ENCODE measurements at regions not wholly inside any gene's neighbourhood (a gene's known extent, or its start where the extent isn't known, plus 50 kb on each side); places are given as distances from the start of the nearest gene placed in this dataset.
"Not testable (repeated sequence)": the region's sequence is repeated elsewhere in the genome, so short reads cannot be mapped to it uniquely, and the experiment has no call there.

DNA sequence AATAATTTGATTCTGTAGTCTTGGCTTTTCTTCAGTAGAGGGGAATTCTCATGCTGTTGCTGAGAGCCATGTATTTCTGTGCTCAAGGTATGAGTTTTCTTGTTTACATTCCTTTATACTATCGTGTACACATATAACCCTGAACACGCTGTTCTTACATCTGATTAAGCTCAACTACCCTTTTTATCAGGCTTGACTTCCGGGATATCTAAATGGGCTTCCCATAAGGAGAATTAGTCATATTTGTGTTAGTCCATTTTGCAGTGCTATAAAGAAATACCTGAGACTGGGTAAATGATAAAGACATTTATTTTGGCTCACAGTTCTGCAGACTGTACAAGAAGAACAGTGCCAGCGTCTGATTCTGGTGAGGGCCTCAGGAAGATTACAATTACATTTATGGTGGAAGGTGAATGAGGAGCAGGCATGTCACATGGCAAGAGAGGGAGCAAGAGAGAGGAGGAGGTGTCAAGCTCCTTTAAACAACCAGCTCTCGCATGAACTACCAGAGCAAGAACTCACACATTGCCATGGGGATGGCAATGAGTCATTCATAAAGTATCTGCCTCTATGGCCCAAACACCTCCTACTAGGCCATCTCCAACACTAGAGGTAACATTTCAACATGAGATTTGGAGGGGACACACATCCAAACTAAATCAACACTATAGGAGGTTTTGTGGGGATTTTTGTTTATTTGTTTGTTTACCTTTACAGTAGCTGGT lies 118.2 kb downstream of the LIMS4 start:
- H3K4me3 Mint-ChIP-seq; H3K27me3 Mint-ChIP-seq; H3K36me3 Mint-ChIP-seq (ENCODE audit: low read depth); DNase-seq; H3K27ac Mint-ChIP-seq; intact Hi-C loops (cut with micrococcal nuclease); H3K4me1 Mint-ChIP-seq (ENCODE audit: low read depth); POLR2A ChIA-PET; H3K9me3 Mint-ChIP-seq; CTCF ChIA-PET; ATAC-seq: not testable (repeated sequence)

DNA sequence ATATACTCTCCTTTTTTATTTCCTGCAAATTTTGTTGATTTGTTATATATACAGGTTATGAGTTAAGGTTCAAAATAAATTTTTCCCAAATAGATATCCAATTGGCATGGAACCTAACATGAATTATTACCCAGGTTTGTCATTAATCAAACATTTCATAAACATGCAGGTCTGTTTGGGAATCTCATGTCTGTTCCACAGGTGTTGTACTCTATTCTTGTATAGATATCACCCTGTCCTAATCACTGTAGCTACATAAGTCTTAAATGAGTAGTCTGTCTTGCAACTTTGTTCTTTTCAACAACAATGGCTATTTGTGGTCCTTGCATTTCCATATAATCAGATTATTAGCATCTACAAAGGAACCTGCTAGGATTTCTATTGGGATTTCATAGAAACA lies 121.9 kb downstream of the LIMS4 start:
- H3K4me3 Mint-ChIP-seq; H3K36me3 Mint-ChIP-seq (ENCODE audit: low read depth); H3K27me3 Mint-ChIP-seq; ATAC-seq; intact Hi-C loops (cut with micrococcal nuclease); DNase-seq; H3K4me1 Mint-ChIP-seq (ENCODE audit: low read depth); CTCF ChIA-PET; H3K9me3 Mint-ChIP-seq; POLR2A ChIA-PET; H3K27ac Mint-ChIP-seq: not testable (repeated sequence)

DNA sequence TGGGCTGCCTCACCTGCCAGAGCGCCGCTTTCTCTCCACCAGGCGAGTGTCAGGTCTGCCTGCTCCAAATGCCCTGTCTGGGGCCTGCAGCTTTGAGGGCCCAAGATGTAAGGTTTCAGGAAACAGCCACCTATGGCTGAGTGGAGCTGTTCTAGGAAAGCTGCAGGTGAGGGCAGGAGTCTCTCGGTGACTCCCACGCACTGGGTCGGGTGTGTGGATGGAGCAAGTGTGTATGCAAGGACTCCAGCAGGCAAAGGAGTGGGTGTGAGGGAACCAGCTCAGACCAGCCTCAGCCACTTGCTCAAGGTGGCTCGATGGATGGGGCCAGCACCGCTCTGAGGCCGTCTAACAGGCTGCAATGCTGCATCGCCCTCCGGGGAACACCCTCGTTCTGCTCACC lies 123.7 kb downstream of the LIMS4 start:
- intact Hi-C loops (cut with micrococcal nuclease); ATAC-seq; CTCF ChIA-PET; POLR2A ChIA-PET; H3K27ac Mint-ChIP-seq; H3K36me3 Mint-ChIP-seq (ENCODE audit: low read depth); H3K4me3 Mint-ChIP-seq; H3K4me1 Mint-ChIP-seq (ENCODE audit: low read depth); H3K27me3 Mint-ChIP-seq; H3K9me3 Mint-ChIP-seq; DNase-seq: not testable (repeated sequence)

DNA sequence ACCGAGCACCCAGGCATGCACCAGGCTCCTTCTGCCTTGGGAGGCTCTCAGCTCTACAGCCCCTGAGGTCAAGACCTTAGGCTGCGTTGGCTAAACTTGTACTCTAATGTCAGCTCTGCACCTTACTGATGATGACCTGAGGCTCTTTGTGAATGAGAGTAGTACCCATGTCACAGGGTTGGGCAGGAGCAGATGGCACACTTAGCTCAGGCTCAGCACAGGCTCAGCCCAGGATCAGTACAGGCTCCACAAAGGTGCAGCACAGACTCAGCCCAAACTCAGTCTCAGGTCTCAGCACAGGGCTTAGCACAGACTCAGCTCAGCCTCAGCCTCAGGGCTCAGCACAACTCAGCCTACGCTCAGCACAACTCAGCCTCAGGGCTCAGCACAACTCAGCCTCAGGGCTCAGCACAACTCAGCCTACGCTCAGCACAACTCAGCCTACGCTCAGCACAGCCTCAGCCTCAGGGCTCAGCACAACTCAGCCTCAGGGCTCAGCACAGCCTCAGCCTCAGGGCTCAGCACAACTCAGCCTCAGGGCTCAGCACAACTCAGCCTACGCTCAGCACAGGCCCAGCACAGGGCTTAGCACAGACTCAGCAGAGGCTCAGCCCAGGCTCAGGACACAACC lies 128.1 kb downstream of the LIMS4 start:
- H3K27ac Mint-ChIP-seq, POLR2A ChIA-PET, ATAC-seq: not testable (repeated sequence)

DNA sequence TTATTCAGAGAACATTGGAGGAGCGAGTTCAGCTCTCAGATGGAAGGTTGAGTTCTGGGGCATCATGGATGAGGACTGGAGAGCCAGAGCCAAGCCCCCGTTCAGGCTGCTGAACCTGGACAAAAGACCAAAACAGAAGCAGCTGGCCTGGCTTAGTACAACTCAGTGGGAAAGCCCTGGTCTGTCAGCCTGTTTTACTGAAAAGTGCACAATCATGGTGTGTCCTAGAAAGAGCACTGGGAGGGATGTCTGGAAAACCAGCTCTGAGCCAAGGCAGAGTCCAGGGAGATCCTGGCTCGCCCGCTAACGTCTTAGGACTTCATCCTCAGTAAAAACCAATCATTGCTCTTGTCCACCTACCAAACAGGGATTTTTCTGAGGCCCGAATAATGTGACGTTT lies 129.7 kb upstream of the MTLN start:
- POLR2A ChIA-PET; H3K4me1 Mint-ChIP-seq (ENCODE audit: low read depth); intact Hi-C loops (cut with micrococcal nuclease); H3K9me3 Mint-ChIP-seq; H3K27ac Mint-ChIP-seq; H3K4me3 Mint-ChIP-seq; CTCF ChIA-PET; DNase-seq; H3K36me3 Mint-ChIP-seq (ENCODE audit: low read depth); ATAC-seq; H3K27me3 Mint-ChIP-seq: not testable (repeated sequence)

More for the DNA sequence above, 128.1 kb downstream of the LIMS4 start:
- CTCF ChIA-PET; intact Hi-C loops (cut with micrococcal nuclease); H3K27me3 Mint-ChIP-seq; DNase-seq; H3K36me3 Mint-ChIP-seq (ENCODE audit: low read depth); H3K4me3 Mint-ChIP-seq; H3K4me1 Mint-ChIP-seq (ENCODE audit: low read depth); H3K9me3 Mint-ChIP-seq: not testable (repeated sequence)

DNA sequence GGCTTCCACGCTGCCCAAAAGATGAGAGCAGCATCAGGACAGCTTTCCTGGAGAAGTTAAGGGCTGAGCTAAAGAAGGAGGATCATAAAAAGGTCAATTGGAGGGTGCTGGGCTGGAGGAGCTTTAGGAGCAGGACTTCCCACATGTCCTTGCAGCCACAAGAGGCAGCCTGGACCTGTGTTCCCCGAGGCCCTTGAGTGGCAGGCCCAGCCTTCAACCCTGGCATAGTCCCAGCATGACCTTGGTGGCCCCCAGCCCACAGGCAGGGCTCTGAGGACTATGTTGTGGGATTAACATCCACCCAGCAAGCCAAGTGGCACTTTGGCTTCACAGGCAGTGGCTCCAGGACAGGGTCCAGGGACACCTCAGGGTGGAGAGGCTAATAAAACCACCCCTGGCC lies 126.8 kb upstream of the MTLN start:
- intact Hi-C loops (cut with micrococcal nuclease); H3K27me3 Mint-ChIP-seq; CTCF ChIA-PET; H3K4me1 Mint-ChIP-seq (ENCODE audit: low read depth); DNase-seq; ATAC-seq; H3K9me3 Mint-ChIP-seq; H3K4me3 Mint-ChIP-seq; H3K36me3 Mint-ChIP-seq (ENCODE audit: low read depth); POLR2A ChIA-PET; H3K27ac Mint-ChIP-seq: not testable (repeated sequence)

DNA sequence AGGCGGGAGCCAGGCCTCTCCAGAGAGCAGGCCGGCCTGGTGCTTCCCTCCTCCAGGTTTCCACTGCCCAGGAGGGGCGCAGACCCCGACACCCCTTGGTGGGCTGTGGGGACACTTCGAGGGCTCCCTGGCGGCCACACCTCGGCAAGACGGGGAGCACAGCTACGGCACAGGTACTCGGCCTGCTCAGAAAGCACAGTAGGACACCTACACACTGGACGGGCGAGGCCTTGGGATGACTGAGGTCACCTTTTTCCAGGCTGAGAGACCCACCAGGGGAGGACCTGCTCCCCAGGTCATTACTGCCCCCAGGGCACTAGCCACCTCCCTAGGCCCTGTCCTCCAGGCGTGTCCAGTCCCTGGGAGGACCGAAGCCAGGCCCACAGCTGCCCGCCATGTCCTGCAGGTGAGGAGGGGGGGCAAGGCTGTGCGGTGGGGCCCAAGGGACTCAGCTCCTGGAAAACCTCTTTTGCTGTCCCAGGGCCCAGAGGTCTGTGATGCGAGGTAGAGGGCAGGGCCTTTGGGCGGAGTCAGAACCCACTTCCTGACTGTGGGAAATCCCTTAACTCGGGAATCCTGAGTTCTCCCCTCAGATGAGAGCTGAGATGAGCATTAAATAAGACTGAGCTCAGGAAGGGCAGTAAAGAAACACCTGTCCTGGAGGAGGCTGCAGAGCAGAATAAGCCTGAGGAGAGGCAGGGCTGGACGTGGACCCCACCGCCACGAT lies 126.1 kb upstream of the MTLN start:
- POLR2A ChIA-PET; H3K4me3 Mint-ChIP-seq; H3K27ac Mint-ChIP-seq; H3K9me3 Mint-ChIP-seq; H3K4me1 Mint-ChIP-seq (ENCODE audit: low read depth); CTCF ChIA-PET; intact Hi-C loops (cut with micrococcal nuclease); DNase-seq; ATAC-seq; H3K27me3 Mint-ChIP-seq; H3K36me3 Mint-ChIP-seq (ENCODE audit: low read depth): not testable (repeated sequence)

DNA sequence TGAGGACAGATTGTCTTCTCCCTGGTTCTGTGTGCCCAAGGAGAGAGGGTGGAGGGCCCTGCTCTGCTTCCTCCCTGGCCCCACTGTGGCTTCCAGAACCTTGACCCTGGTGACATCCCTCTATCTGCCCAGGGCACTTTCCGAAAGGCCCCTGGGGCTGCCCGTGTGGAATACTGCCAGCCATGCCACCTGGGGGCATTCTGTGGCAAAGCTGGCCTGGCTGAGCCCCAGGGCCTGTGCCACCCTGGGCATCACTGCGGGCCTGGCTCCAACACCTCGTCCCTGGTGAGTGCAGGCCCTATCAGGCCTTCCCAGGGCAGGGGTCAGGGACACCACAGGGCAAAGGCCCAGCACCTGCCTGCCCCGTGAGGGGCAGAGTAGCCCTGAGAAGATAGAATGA lies 123.7 kb upstream of the MTLN start:
- H3K9me3 Mint-ChIP-seq; DNase-seq; H3K27ac Mint-ChIP-seq; POLR2A ChIA-PET; CTCF ChIA-PET; H3K27me3 Mint-ChIP-seq; H3K4me1 Mint-ChIP-seq (ENCODE audit: low read depth); ATAC-seq; intact Hi-C loops (cut with micrococcal nuclease); H3K4me3 Mint-ChIP-seq; H3K36me3 Mint-ChIP-seq (ENCODE audit: low read depth): not testable (repeated sequence)

DNA sequence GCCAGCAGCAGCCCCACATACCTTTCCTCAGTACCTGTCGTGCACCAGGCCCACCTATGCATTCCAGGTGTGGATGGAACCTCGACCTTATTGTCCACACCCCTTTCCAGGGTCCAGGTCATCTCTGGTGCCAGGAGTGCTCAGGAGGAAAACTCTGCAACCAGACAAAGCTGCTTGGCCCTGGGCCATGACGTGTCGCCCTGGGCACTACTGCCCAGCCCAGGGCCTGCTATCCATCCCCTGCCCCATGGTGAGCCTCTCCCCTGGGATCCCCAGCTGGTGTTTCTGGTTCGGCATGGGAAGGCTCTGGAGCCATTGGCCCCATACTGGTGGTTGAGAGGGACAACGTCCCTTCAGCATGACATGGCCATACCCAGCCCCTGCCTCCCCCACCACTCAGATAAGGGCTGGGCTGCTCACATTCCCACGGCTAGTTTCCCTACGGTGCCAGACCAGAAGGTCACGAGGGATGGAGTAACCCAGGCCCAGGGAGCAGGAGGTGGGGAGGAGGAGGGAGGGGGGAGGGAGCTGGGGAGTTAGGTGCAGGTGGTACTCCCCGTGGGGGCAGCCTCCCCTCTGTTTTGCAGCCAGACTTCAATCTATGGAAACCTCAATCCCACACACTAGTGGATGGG lies 123.2 kb upstream of the MTLN start:
- H3K36me3 Mint-ChIP-seq (ENCODE audit: low read depth); H3K9me3 Mint-ChIP-seq; H3K27ac Mint-ChIP-seq; H3K4me1 Mint-ChIP-seq (ENCODE audit: low read depth); CTCF ChIA-PET; ATAC-seq; intact Hi-C loops (cut with micrococcal nuclease); H3K4me3 Mint-ChIP-seq; H3K27me3 Mint-ChIP-seq; DNase-seq; POLR2A ChIA-PET: not testable (repeated sequence)

DNA sequence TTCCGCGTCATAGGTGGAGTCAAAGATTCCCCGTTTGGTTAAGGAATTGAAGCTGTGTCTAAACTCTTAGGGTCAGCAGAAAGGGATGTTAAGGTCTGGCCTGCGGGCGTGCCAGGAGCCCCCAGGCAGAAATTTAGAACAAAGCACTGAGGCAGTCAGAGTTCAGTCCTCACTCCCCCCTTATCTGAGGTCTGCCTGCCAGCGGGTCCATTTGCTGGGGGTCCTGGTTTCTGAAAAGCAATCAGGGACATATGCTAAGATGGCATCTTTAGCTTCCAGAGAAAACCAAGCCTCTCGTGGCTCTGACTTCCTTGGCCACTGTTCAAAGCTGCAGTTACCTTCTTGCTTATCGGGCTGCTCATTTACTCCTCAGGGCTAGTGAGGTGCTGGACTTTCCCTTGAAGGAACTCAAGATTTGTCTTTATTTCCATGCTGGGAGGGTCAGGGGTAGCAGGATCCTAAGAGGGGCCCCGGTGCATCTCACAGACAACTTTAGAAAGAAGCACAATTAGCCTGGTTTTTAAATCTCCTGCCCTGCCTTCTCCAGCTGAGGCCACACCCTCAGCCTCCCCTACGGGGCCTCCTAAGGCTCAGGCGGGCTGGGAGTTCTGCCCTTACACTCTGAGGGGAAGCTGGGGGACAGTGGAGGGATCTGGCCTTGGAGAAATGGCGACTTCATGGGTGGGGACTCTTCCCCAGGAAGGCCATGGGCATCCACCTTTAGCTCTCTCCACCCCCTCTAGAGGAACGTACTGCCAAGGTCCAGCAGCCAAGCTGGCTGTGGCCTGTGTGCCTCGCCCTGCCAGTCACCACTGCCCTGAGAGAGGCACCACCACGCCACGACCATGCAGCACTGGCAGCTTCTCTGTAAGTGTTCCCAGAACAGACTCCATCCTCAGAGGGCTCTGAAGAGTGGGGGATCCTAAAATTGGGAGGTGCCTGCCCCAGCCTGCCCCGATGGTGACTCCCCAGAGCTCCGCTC lies 121.1 kb upstream of the MTLN start:
- H3K4me1 Mint-ChIP-seq (ENCODE audit: low read depth); CTCF ChIA-PET; intact Hi-C loops (cut with micrococcal nuclease): not testable (repeated sequence)

DNA sequence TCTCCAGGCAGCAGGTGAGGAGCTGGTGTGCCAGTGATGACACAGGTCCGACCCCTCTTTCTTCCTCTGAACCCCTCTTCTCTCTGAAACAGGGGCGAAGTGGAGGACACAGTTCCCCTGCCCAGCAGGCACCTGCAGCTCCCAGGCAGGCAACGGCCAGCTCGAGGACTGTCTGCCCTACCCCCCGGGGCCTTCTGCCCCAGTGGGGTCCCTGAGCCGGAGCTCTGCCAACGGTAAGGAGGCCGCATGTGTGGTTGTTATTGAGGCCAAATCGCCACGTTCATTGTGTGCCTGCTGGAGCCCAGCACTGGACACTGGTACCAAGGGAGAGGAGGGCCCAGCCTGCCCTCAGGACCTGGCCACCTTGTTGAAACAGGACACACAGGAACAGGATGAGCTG lies 119.3 kb upstream of the MTLN start:
- H3K4me3 Mint-ChIP-seq; intact Hi-C loops (cut with micrococcal nuclease); H3K4me1 Mint-ChIP-seq (ENCODE audit: low read depth); H3K27ac Mint-ChIP-seq; H3K27me3 Mint-ChIP-seq; CTCF ChIA-PET; POLR2A ChIA-PET; DNase-seq; H3K36me3 Mint-ChIP-seq (ENCODE audit: low read depth); ATAC-seq; H3K9me3 Mint-ChIP-seq: not testable (repeated sequence)

More for the DNA sequence above, 121.1 kb upstream of the MTLN start:
- H3K36me3 Mint-ChIP-seq (ENCODE audit: low read depth); H3K4me3 Mint-ChIP-seq; POLR2A ChIA-PET; DNase-seq; H3K27me3 Mint-ChIP-seq; H3K9me3 Mint-ChIP-seq; ATAC-seq; H3K27ac Mint-ChIP-seq: not testable (repeated sequence)

All from activated CD8-positive, alpha-beta T cell treated with anti-CD3 and anti-CD28 coated beads for 36 hours (primary cell).